ENCODE measurements at regions not wholly inside any gene's neighbourhood (a gene's known extent, or its start where the extent isn't known, plus 50 kb on each side); places are given as distances from the start of the nearest gene placed in this dataset.

GRCh38 chr16:65495106-65495505 lies 373.2 kb upstream of the CDH11 start:
- DNase-seq (ENCODE audit: insufficient read length, low spot score) (no peak), FAIRE-seq (no peak)
- no peak for TF ChIP-seq CTCF (IDR thresholded peaks at IDR 0.05; ENCODE audit: insufficient read depth, missing control alignments)

DNA sequence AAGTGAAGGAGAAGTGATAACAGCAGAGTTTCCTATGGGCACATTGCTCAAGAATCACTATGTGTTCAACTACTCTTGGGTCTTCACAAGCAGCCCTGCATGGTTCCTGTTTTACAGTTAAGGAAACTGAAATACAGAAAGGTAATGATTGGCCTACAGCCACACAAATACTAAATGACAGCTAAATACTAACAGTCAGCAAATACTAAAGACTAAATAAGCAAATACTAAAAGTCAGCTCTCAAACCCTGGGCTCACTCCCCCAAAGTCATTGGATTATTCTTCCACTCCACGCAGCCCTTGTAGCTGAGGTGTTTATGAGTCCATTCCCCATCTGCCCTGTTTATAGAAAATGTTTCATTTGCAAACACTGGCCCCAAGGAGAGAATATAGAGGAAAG lies 372.7 kb upstream of the CDH11 start:
- no peak for FAIRE-seq
- no peak for TF ChIP-seq CTCF (IDR thresholded peaks at IDR 0.05; ENCODE audit: insufficient read depth, missing control alignments)
- no peak for DNase-seq (ENCODE audit: insufficient read length, low spot score)

DNA sequence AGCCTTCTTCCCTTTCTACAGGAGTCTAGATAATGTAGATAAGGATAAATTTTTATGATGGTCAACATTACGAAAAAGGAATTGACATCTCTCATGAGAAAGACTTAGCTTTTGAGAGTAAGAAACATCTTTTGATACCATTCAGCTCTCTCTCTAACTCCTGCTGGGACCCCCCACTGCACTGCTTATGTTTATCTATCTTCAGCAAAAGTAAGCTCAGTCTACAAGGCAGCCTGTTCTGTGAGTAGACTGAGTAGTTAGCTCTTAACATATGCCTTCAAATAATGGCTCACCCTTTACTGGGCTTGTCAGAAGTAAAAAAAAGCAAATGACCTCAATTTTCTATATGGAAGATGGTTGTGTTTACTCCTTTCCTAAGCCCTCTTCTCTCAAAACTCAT lies 372.2 kb upstream of the CDH11 start:
- no peak for FAIRE-seq
- no peak for DNase-seq (ENCODE audit: insufficient read length, low spot score)
- no peak for TF ChIP-seq CTCF (IDR thresholded peaks at IDR 0.05; ENCODE audit: insufficient read depth, missing control alignments)

GRCh38 chr16:65490286-65490685 lies 368.4 kb upstream of the CDH11 start:
- TF ChIP-seq CTCF (IDR thresholded peaks at IDR 0.05; ENCODE audit: insufficient read depth, missing control alignments): no peak
- no peak for FAIRE-seq
- DNase-seq (ENCODE audit: insufficient read length, low spot score): no peak

GRCh38 chr16:65489531-65490023 lies 367.7 kb upstream of the CDH11 start:
- DNase-seq (ENCODE audit: insufficient read length, low spot score): no peak
- FAIRE-seq: no peak
- no peak for TF ChIP-seq CTCF (IDR thresholded peaks at IDR 0.05; ENCODE audit: insufficient read depth, missing control alignments)

DNA sequence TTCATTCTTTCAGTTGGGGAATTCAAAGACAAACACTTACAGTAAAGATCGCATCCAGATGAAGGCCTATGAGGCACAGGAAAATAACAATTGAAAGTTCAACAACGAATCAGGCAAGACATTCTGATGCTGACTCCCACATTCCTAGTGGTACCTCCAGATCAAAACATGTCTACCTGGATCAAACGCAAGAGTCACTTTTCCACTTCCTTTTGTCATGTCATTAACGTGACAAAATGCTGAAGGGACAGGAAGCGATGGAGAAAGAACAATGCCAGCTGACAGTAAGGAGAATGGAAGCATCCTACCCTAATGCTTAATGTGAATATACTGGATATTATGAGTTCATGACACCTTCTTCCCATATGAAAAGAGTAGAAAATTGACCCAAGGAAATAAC lies 365.4 kb upstream of the CDH11 start:
- no peak for FAIRE-seq

GRCh38 chr16:65481956-65482355 lies 360.1 kb upstream of the CDH11 start:
- no peak for FAIRE-seq
- no peak for TF ChIP-seq CTCF (IDR thresholded peaks at IDR 0.05; ENCODE audit: insufficient read depth, missing control alignments)
- no peak for DNase-seq (ENCODE audit: insufficient read length, low spot score)

More for the DNA sequence above, 365.4 kb upstream of the CDH11 start:
- no peak for TF ChIP-seq CTCF (IDR thresholded peaks at IDR 0.05; ENCODE audit: insufficient read depth, missing control alignments)
- no peak for DNase-seq (ENCODE audit: insufficient read length, low spot score)

Data from D721Med (cell line).